ENCODE measurements at regions not wholly inside any gene's neighbourhood (a gene's known extent, or its start where the extent isn't known, plus 50 kb on each side); places are given as distances from the start of the nearest gene placed in this dataset.

- H3K9ac ChIP-seq (replicated peaks in 1 of 4; ENCODE audit: extremely low read depth in 1 of 4, low read depth in 3 of 4, low read length in 3 of 4), result no peak overlapping the region
- H3K23me2 ChIP-seq (ENCODE audit: low read depth, low read length), result no peaks in the 10 kb centered on the region
- peaks cover 0 to 2% (median under 1%) of the 10 kb centered on the region in 4 experiments; a peak in 1 of 7 replicates for H3K4me1 ChIP-seq (replicated peaks in 1 of 4; ENCODE audit: control insufficient read depth in 3 of 4, insufficient read depth in 4 of 4, low read length in 3 of 4)
- no peak overlapping the region for H2BK120ac ChIP-seq (replicated peaks; ENCODE audit: low read depth, low read length)
- no peaks in the 10 kb centered on the region for H3K79me2 ChIP-seq (ENCODE audit: control insufficient read depth in 1 of 2, insufficient read depth in 2 of 2, low read length in 2 of 2)
- no peaks in the 10 kb centered on the region for H3K79me1 ChIP-seq (ENCODE audit: low read depth, low read length)
- no peak overlapping the region for H2BK12ac ChIP-seq (ENCODE audit: low read depth, low read length)
- H2BK20ac ChIP-seq (ENCODE audit: low read length), result no peak overlapping the region
- H3K9me3 ChIP-seq (ENCODE audit: insufficient read depth in 2 of 2, low read depth in 1 of 2, low read length in 1 of 2), result no peaks in the 10 kb centered on the region
- no peaks in the 10 kb centered on the region for H3K36me3 ChIP-seq (ENCODE audit: control insufficient read depth in 2 of 4, insufficient read depth in 4 of 4, low read length in 3 of 4)
- CTCF ChIA-PET (ENCODE audit: partially characterized antibody), result interaction anchor here (0.6 to 1.6 kb wide), 3 partner anchors 17 to 564 kb away, joined by 3 to 4 read pairs (median 3); no protein-coding TSS in a partner anchor
- no peak overlapping the region for H3K4me2 ChIP-seq (ENCODE audit: insufficient read depth in 1 of 2, low read depth in 2 of 2, low read length in 2 of 2)
- no peak overlapping the region for H3K27ac ChIP-seq (ENCODE audit: low read depth, low read length)
- no peak overlapping the region for H2AFZ ChIP-seq (ENCODE audit: low read length)
- no peak overlapping the region for H3K14ac ChIP-seq (ENCODE audit: insufficient read length)
- no peak overlapping the region for H4K8ac ChIP-seq (ENCODE audit: extremely low read depth, insufficient read depth, low read length)
- no peak overlapping the region for H3K56ac ChIP-seq (replicated peaks; ENCODE audit: insufficient read length, low read depth, low read length)
- WGBS, 2 experiments (ENCODE audit: extremely low coverage in 1 of 2, insufficient coverage in 1 of 2, insufficient read length in 1 of 2, insufficient replicate concordance in 2 of 2, low coverage in 1 of 2, low lambda C conversion rate in 2 of 2, missing lambda C conversion rate in 1 of 2), result 85% methylated on average over 2 of the region's 2 CpGs; no CpG with 5 or more reads in 1 of the 2 experiments
- H3K18ac ChIP-seq (ENCODE audit: extremely low read depth, low read length), result no peak overlapping the region
- no peak overlapping the region for H3K23ac ChIP-seq (ENCODE audit: insufficient read length)
- H2AK5ac ChIP-seq (ENCODE audit: low read depth, low read length), result no peak overlapping the region
- no peak overlapping the region for H2BK15ac ChIP-seq (ENCODE audit: low read length)
- H3K27me3 ChIP-seq (replicated peaks in 1 of 4; ENCODE audit: control insufficient read depth in 3 of 4, extremely low read depth in 1 of 4, insufficient read depth in 3 of 4, low read length in 3 of 4), result no peaks in the 10 kb centered on the region
- H4K91ac ChIP-seq (replicated peaks; ENCODE audit: insufficient read length, low read length), result no peak overlapping the region
- no peak for FAIRE-seq
- no peak overlapping the region for H2BK5ac ChIP-seq (ENCODE audit: low read depth, low read length)
- POLR2A ChIA-PET (ENCODE audit: partially characterized antibody), result no interaction called here
- H3K4ac ChIP-seq (replicated peaks; ENCODE audit: insufficient read length, low read depth, low read length), result no peak overlapping the region
- no peaks in the 10 kb centered on the region for H4K20me1 ChIP-seq (replicated peaks in 1 of 2; ENCODE audit: control insufficient read depth in 1 of 2, insufficient read depth in 2 of 2, low read length in 2 of 2)
- no peak for DNase-seq (ENCODE audit: low read depth in 1 of 2, low spot score in 2 of 2)
- no peak overlapping the region for H4K5ac ChIP-seq (ENCODE audit: insufficient read length, low read depth, low read length)
- no peak overlapping the region for H3K4me3 ChIP-seq (ENCODE audit: extremely low read depth in 1 of 4, insufficient read depth in 2 of 4, low read depth in 3 of 4, low read length in 4 of 4)
- TF ChIP-seq HDAC2 (IDR thresholded peaks at IDR 0.05; ENCODE audit: borderline replicate concordance in 1 of 2, low read depth in 2 of 2, low read length in 2 of 2), result no peak
- TF ChIP-seq E2F6 (IDR thresholded peaks at IDR 0.05), result no peak
- no peak for TF ChIP-seq TCF12 (IDR thresholded peaks at IDR 0.05; ENCODE audit: low read depth, low read length)
- TF ChIP-seq CHD2 (IDR thresholded peaks at IDR 0.05; ENCODE audit: low read length), result no peak
- no peak for TF ChIP-seq KDM1A (IDR thresholded peaks at IDR 0.05; ENCODE audit: borderline replicate concordance, low read length)
- no peak for TF ChIP-seq NANOG (IDR thresholded peaks at IDR 0.05; ENCODE audit: insufficient read depth, low read depth, low read length, poor library complexity, severe bottlenecking)
- no peak for TF ChIP-seq SIRT6 (IDR thresholded peaks at IDR 0.05; ENCODE audit: low read length)
- no peak for TF ChIP-seq SP2 (IDR thresholded peaks at IDR 0.05; ENCODE audit: low read length)
- TF ChIP-seq CREB1 (IDR thresholded peaks at IDR 0.05), result no peak
- no peak for TF ChIP-seq SAP30 (IDR thresholded peaks at IDR 0.05; ENCODE audit: insufficient read depth, insufficient replicate concordance, low read length)
- no peak for TF ChIP-seq POU5F1 (IDR thresholded peaks at IDR 0.05; ENCODE audit: low read depth, low read length)
- no peak for TF ChIP-seq MAFK (IDR thresholded peaks at IDR 0.05; ENCODE audit: low read depth, low read length)
Observed at GRCh38 chr5:152601806-152602732, 197.0 kb upstream of the NMUR2 start.
